ENCODE measurements at regions not wholly inside any gene's neighbourhood (a gene's known extent, or its start where the extent isn't known, plus 50 kb on each side); places are given as distances from the start of the nearest gene placed in this dataset.

GRCh38 chr4:57602141-57602540, 492.0 kb upstream of the IGFBP7 start:
- no peak overlapping the region for H3K27ac ChIP-seq (ENCODE audit: low read length)
- no peaks in the 10 kb centered on the region for H3K27me3 ChIP-seq (ENCODE audit: low read depth, low read length)
- H3K4me1 ChIP-seq (ENCODE audit: control insufficient read depth in 1 of 2, insufficient read depth in 2 of 2, low read length in 2 of 2), result no peaks in the 10 kb centered on the region
- no peaks in the 10 kb centered on the region for H3K36me3 ChIP-seq (ENCODE audit: control insufficient read depth in 1 of 2, insufficient read depth in 2 of 2, low read length in 2 of 2)
- H3K9me3 ChIP-seq (ENCODE audit: control insufficient read depth in 1 of 2, low read length in 2 of 2), result no peaks in the 10 kb centered on the region
- H3K4me3 ChIP-seq (ENCODE audit: low read depth in 1 of 2, low read length in 2 of 2), result no peak overlapping the region

- H3K4me3 ChIP-seq (ENCODE audit: low read depth in 1 of 2, low read length in 2 of 2), result no peak overlapping the region
- no peaks in the 10 kb centered on the region for H3K36me3 ChIP-seq (ENCODE audit: control insufficient read depth in 1 of 2, insufficient read depth in 2 of 2, low read length in 2 of 2)
- peaks cover 0 to 2% of the 10 kb centered on the region in 2 donors for H3K9me3 ChIP-seq (ENCODE audit: control insufficient read depth in 1 of 2, low read length in 2 of 2)
- no peaks in the 10 kb centered on the region for H3K4me1 ChIP-seq (ENCODE audit: control insufficient read depth in 1 of 2, insufficient read depth in 2 of 2, low read length in 2 of 2)
- H3K27me3 ChIP-seq (ENCODE audit: low read depth, low read length), result no peaks in the 10 kb centered on the region
- no peak overlapping the region for H3K27ac ChIP-seq (ENCODE audit: low read length)
These were observed 480.9 kb upstream of the IGFBP7 start for GRCh38 chr4:57591073-57591472.

GRCh38 chr4:57588557-57588956, 478.4 kb upstream of the IGFBP7 start:
- no peaks in the 10 kb centered on the region for H3K4me1 ChIP-seq (ENCODE audit: control insufficient read depth in 1 of 2, insufficient read depth in 2 of 2, low read length in 2 of 2)
- H3K36me3 ChIP-seq (ENCODE audit: control insufficient read depth in 1 of 2, insufficient read depth in 2 of 2, low read length in 2 of 2), result no peaks in the 10 kb centered on the region
- H3K9me3 ChIP-seq (ENCODE audit: control insufficient read depth in 1 of 2, low read length in 2 of 2), result peaks cover 0 to 2% of the 10 kb centered on the region in 2 donors
- no peak overlapping the region for H3K27ac ChIP-seq (ENCODE audit: low read length)
- H3K27me3 ChIP-seq (ENCODE audit: low read depth, low read length), result no peaks in the 10 kb centered on the region
- H3K4me3 ChIP-seq (ENCODE audit: low read depth in 1 of 2, low read length in 2 of 2), result no peak overlapping the region

GRCh38 chr4:57580710-57581599, 470.8 kb upstream of the IGFBP7 start:
- H3K36me3 ChIP-seq (ENCODE audit: control insufficient read depth in 1 of 2, insufficient read depth in 2 of 2, low read length in 2 of 2), result no peaks in the 10 kb centered on the region
- H3K27ac ChIP-seq (ENCODE audit: low read length), result no peak overlapping the region
- no peaks in the 10 kb centered on the region for H3K4me1 ChIP-seq (ENCODE audit: control insufficient read depth in 1 of 2, insufficient read depth in 2 of 2, low read length in 2 of 2)
- no peaks in the 10 kb centered on the region for H3K27me3 ChIP-seq (ENCODE audit: low read depth, low read length)
- H3K9me3 ChIP-seq (ENCODE audit: control insufficient read depth in 1 of 2, low read length in 2 of 2), result no peaks in the 10 kb centered on the region
- H3K4me3 ChIP-seq (ENCODE audit: low read depth in 1 of 2, low read length in 2 of 2), result no peak overlapping the region

- Histone ChIP-seq H3K36me3 (ENCODE audit: control insufficient read depth in 1 of 2, insufficient read depth in 2 of 2, low read length in 2 of 2) (no peaks in the 10 kb centered on the region), H3K27ac (ENCODE audit: low read length) (no peak overlapping the region), H3K9me3 (ENCODE audit: control insufficient read depth in 1 of 2, low read length in 2 of 2) (no peaks in the 10 kb centered on the region), H3K4me1 (ENCODE audit: control insufficient read depth in 1 of 2, insufficient read depth in 2 of 2, low read length in 2 of 2) (no peaks in the 10 kb centered on the region), H3K4me3 (ENCODE audit: low read depth in 1 of 2, low read length in 2 of 2) (no peak overlapping the region), H3K27me3 (ENCODE audit: low read depth, low read length) (no peaks in the 10 kb centered on the region)
These were observed 465.2 kb upstream of the IGFBP7 start for GRCh38 chr4:57575426-57575825.

GRCh38 chr4:57554556-57555092, 444.4 kb upstream of the IGFBP7 start:
- no peaks in the 10 kb centered on the region for H3K4me1 ChIP-seq (ENCODE audit: control insufficient read depth in 1 of 2, insufficient read depth in 2 of 2, low read length in 2 of 2)
- H3K27me3 ChIP-seq (ENCODE audit: low read depth, low read length), result no peaks in the 10 kb centered on the region
- H3K27ac ChIP-seq (ENCODE audit: low read length), result no peak overlapping the region
- H3K9me3 ChIP-seq (ENCODE audit: control insufficient read depth in 1 of 2, low read length in 2 of 2), result peaks cover 0 to 3% of the 10 kb centered on the region in 2 donors
- no peak overlapping the region for H3K4me3 ChIP-seq (ENCODE audit: low read depth in 1 of 2, low read length in 2 of 2)
- H3K36me3 ChIP-seq (ENCODE audit: control insufficient read depth in 1 of 2, insufficient read depth in 2 of 2, low read length in 2 of 2), result no peaks in the 10 kb centered on the region

- H3K9me3 ChIP-seq (ENCODE audit: control insufficient read depth in 1 of 2, low read length in 2 of 2), result peaks cover 0 to 3% of the 10 kb centered on the region in 2 donors
- no peak overlapping the region for H3K4me3 ChIP-seq (ENCODE audit: low read depth in 1 of 2, low read length in 2 of 2)
These were observed 443.5 kb upstream of the IGFBP7 start for GRCh38 chr4:57553728-57554127.

GRCh38 chr4:57550198-57550597, 440.0 kb upstream of the IGFBP7 start:
- no peaks in the 10 kb centered on the region for H3K4me1 ChIP-seq (ENCODE audit: control insufficient read depth in 1 of 2, insufficient read depth in 2 of 2, low read length in 2 of 2)
- no peak overlapping the region for H3K4me3 ChIP-seq (ENCODE audit: low read depth in 1 of 2, low read length in 2 of 2)
- no peaks in the 10 kb centered on the region for H3K9me3 ChIP-seq (ENCODE audit: control insufficient read depth in 1 of 2, low read length in 2 of 2)

More at GRCh38 chr4:57553728-57554127, 443.5 kb upstream of the IGFBP7 start:
- Histone ChIP-seq H3K27ac (ENCODE audit: low read length) (no peak overlapping the region), H3K4me1 (ENCODE audit: control insufficient read depth in 1 of 2, insufficient read depth in 2 of 2, low read length in 2 of 2) (no peaks in the 10 kb centered on the region), H3K27me3 (ENCODE audit: low read depth, low read length) (no peaks in the 10 kb centered on the region), H3K36me3 (ENCODE audit: control insufficient read depth in 1 of 2, insufficient read depth in 2 of 2, low read length in 2 of 2) (no peaks in the 10 kb centered on the region)

GRCh38 chr4:57548856-57549255, 438.7 kb upstream of the IGFBP7 start:
- no peaks in the 10 kb centered on the region for H3K4me1 ChIP-seq (ENCODE audit: control insufficient read depth in 1 of 2, insufficient read depth in 2 of 2, low read length in 2 of 2)
- H3K27me3 ChIP-seq (ENCODE audit: low read depth, low read length), result no peaks in the 10 kb centered on the region
- no peak overlapping the region for H3K27ac ChIP-seq (ENCODE audit: low read length)
- H3K36me3 ChIP-seq (ENCODE audit: control insufficient read depth in 1 of 2, insufficient read depth in 2 of 2, low read length in 2 of 2), result no peaks in the 10 kb centered on the region
- H3K9me3 ChIP-seq (ENCODE audit: control insufficient read depth in 1 of 2, low read length in 2 of 2), result no peaks in the 10 kb centered on the region
- no peak overlapping the region for H3K4me3 ChIP-seq (ENCODE audit: low read depth in 1 of 2, low read length in 2 of 2)

More at GRCh38 chr4:57550198-57550597, 440.0 kb upstream of the IGFBP7 start:
- no peaks in the 10 kb centered on the region for H3K27me3 ChIP-seq (ENCODE audit: low read depth, low read length)
- H3K36me3 ChIP-seq (ENCODE audit: control insufficient read depth in 1 of 2, insufficient read depth in 2 of 2, low read length in 2 of 2), result no peaks in the 10 kb centered on the region
- no peak overlapping the region for H3K27ac ChIP-seq (ENCODE audit: low read length)

- no peak overlapping the region for H3K4me3 ChIP-seq (ENCODE audit: low read depth in 1 of 2, low read length in 2 of 2)
- H3K9me3 ChIP-seq (ENCODE audit: control insufficient read depth in 1 of 2, low read length in 2 of 2), result no peaks in the 10 kb centered on the region
- no peak overlapping the region for H3K27ac ChIP-seq (ENCODE audit: low read length)
- H3K27me3 ChIP-seq (ENCODE audit: low read depth, low read length), result no peaks in the 10 kb centered on the region
- H3K4me1 ChIP-seq (ENCODE audit: control insufficient read depth in 1 of 2, insufficient read depth in 2 of 2, low read length in 2 of 2), result no peaks in the 10 kb centered on the region
- no peaks in the 10 kb centered on the region for H3K36me3 ChIP-seq (ENCODE audit: control insufficient read depth in 1 of 2, insufficient read depth in 2 of 2, low read length in 2 of 2)
These were observed 434.8 kb upstream of the IGFBP7 start for GRCh38 chr4:57544811-57545654.
